ENCODE measurements at regions not wholly inside any gene's neighbourhood (a gene's known extent, or its start where the extent isn't known, plus 50 kb on each side); places are given as distances from the start of the nearest gene placed in this dataset.

GRCh38 chr2:85958731-85959130 is 69.9 kb upstream of the ST3GAL5 start (continued):
- TF ChIP-seq SP1 (IDR thresholded peaks at IDR 0.05; ENCODE audit: low read depth, low read length), result no peak
- no peak for TF ChIP-seq TCF3 (IDR thresholded peaks at IDR 0.05; ENCODE audit: borderline replicate concordance, insufficient read depth, low read depth, low read length)
- TF ChIP-seq CBX3 (IDR thresholded peaks at IDR 0.05; ENCODE audit: borderline replicate concordance, low read depth), result no peak
- no peak for TF ChIP-seq RELB (IDR thresholded peaks at IDR 0.05; ENCODE audit: low read depth)
- no peak for TF ChIP-seq TCF7 (IDR thresholded peaks at IDR 0.05; ENCODE audit: borderline replicate concordance)
- no peak for TF ChIP-seq ZNF687 (IDR thresholded peaks at IDR 0.05)

- CTCF ChIA-PET, result interaction anchor here (0.9 kb wide), 1 partner anchor 130 kb away, joined by 3 read pairs; no protein-coding TSS in a partner anchor
Observed at GRCh38 chr2:85957256-85957655, 68.5 kb upstream of the ST3GAL5 start.

More at GRCh38 chr2:85957256-85957655, 68.5 kb upstream of the ST3GAL5 start:
- POLR2A ChIA-PET, result interaction anchor here (0.8 kb wide), 1 partner anchor 37 kb away, joined by 3 read pairs; no protein-coding TSS in a partner anchor
- Histone ChIP-seq H3K4me3 (no peak overlapping the region), H2AFZ (ENCODE audit: control insufficient read depth, low read depth, low read length) (no peak overlapping the region), H3K27ac (ENCODE audit: control insufficient read depth, insufficient read depth) (no peak overlapping the region), H3K4me1 (ENCODE audit: control insufficient read depth, insufficient read depth, low read length) (no peaks in the 10 kb centered on the region), H3K4me2 (ENCODE audit: control insufficient read depth, insufficient read depth) (no peak overlapping the region), H3K9me3 (replicated peaks; ENCODE audit: control insufficient read depth, insufficient read depth, low read length) (peaks cover 15% of the 10 kb centered on the region; the same call in 2 of the 3 replicates), H3K27me3 (replicated peaks in 1 of 2; ENCODE audit: control insufficient read depth in 2 of 2, insufficient read depth in 2 of 2, low read length in 1 of 2) (no peaks in the 10 kb centered on the region), H4K20me1 (ENCODE audit: control insufficient read depth, insufficient read depth) (no peaks in the 10 kb centered on the region), H3K9ac (ENCODE audit: control insufficient read depth, insufficient read depth, low read length) (no peak overlapping the region), H3K79me2 (ENCODE audit: control insufficient read depth, insufficient read depth, low read length) (no peaks in the 10 kb centered on the region), H3K36me3 (ENCODE audit: control insufficient read depth in 2 of 2, insufficient read depth in 2 of 2, low read length in 1 of 2) (no peaks in the 10 kb centered on the region)
- FAIRE-seq (no peak), DNase-seq (ENCODE audit: low read depth, low spot score) (no peak), ATAC-seq (no peak)
- BruUV-seq (replicated peaks), result no TSS peak
- in situ Hi-C loops (cut with MboI) (no loop called here), intact Hi-C loops (cut with micrococcal nuclease; ENCODE audit: unreplicated experiment) (no loop called here)
- SMC1A ChIA-PET (ENCODE audit: uncharacterized antibody, unreplicated experiment), result no interaction called here
- WGBS (ENCODE audit: insufficient coverage, insufficient replicate concordance, low lambda C conversion rate, missing lambda C conversion rate), result 60% methylated on average over 2 of the region's 2 CpGs
- RAD21 ChIA-PET (ENCODE audit: unreplicated experiment), result no interaction called here
- no peak for TF ChIP-seq NRF1 (conservative IDR thresholded peaks at IDR 0.05; ENCODE audit: low read depth, low read length)

Data from GM12878 (cell line).